ENCODE measurements at regions not wholly inside any gene's neighbourhood (a gene's known extent, or its start where the extent isn't known, plus 50 kb on each side); places are given as distances from the start of the nearest gene placed in this dataset.
A peak's percentile ranks its signal among the peaks of the same experiment; 100 is the strongest.

GRCh38 chr6:69589626-69590025 lies 207.2 kb downstream of the LMBRD1 start:
- intact Hi-C loops (cut with DNase I; ENCODE audit: low total_unique reads) = no loop called here
- Histone ChIP-seq H3K27me3 (no peaks in the 10 kb centered on the region), H3K9me3 (no peaks in the 10 kb centered on the region), H3K36me3 (no peaks in the 10 kb centered on the region), H3K27ac (no peak overlapping the region), H3K4me3 (no peak overlapping the region), H3K4me1 (peaks cover 0 to 8% (median 0%) of the 10 kb centered on the region in 4 donors)
- no peak for TF ChIP-seq POLR2A (IDR thresholded peaks at IDR 0.05)
- no peak for TF ChIP-seq EP300 (IDR thresholded peaks at IDR 0.05)
- no peak for TF ChIP-seq POLR2AphosphoS5 (IDR thresholded peaks at IDR 0.05)
- TF ChIP-seq CTCF (IDR thresholded peaks at IDR 0.05) = no peak
- no peak for DNase-seq

GRCh38 chr6:69584913-69585729 lies 211.7 kb downstream of the LMBRD1 start:
- intact Hi-C loops (cut with DNase I; ENCODE audit: low total_unique reads) = no loop called here
- TF ChIP-seq EP300 (IDR thresholded peaks at IDR 0.05) = no peak
- TF ChIP-seq CTCF (IDR thresholded peaks at IDR 0.05) = no peak
- TF ChIP-seq POLR2AphosphoS5 (IDR thresholded peaks at IDR 0.05) = peak in 2 of 3 donors; percentile 8 to 63
- TF ChIP-seq POLR2A (IDR thresholded peaks at IDR 0.05) = no peak
- H3K4me1 ChIP-seq = peaks cover 0 to 13% (median 0%) of the 10 kb centered on the region in 4 donors
- 32 to 50% (median 43%) methylated on average over 9 of the region's 9 CpGs for WGBS, 5 donors
- H3K27me3 ChIP-seq = no peaks in the 10 kb centered on the region
- no peak overlapping the region for H3K4me3 ChIP-seq
- DNase-seq = peak in 1 of 2 donors; percentile 78
- no peaks in the 10 kb centered on the region for H3K36me3 ChIP-seq
- H3K9me3 ChIP-seq = no peaks in the 10 kb centered on the region
- no peak overlapping the region for H3K27ac ChIP-seq

GRCh38 chr6:69584536-69584912 lies 212.3 kb downstream of the LMBRD1 start:
- Histone ChIP-seq H3K36me3 (no peaks in the 10 kb centered on the region), H3K4me3 (no peak overlapping the region), H3K27me3 (no peaks in the 10 kb centered on the region), H3K9me3 (no peaks in the 10 kb centered on the region), H3K27ac (no peak overlapping the region), H3K4me1 (peaks cover 0 to 13% (median 0%) of the 10 kb centered on the region in 4 donors)
- 55 to 73% (median 59%) methylated on average over 2 of the region's 2 CpGs for WGBS, 5 donors
- DNase-seq = peak in 1 of 2 donors; percentile 31
- no peak for TF ChIP-seq POLR2AphosphoS5 (IDR thresholded peaks at IDR 0.05)
- no peak for TF ChIP-seq CTCF (IDR thresholded peaks at IDR 0.05)
- no peak for TF ChIP-seq EP300 (IDR thresholded peaks at IDR 0.05)
- TF ChIP-seq POLR2A (IDR thresholded peaks at IDR 0.05) = no peak
- intact Hi-C loops (cut with DNase I; ENCODE audit: low total_unique reads) = no loop called here

DNA sequence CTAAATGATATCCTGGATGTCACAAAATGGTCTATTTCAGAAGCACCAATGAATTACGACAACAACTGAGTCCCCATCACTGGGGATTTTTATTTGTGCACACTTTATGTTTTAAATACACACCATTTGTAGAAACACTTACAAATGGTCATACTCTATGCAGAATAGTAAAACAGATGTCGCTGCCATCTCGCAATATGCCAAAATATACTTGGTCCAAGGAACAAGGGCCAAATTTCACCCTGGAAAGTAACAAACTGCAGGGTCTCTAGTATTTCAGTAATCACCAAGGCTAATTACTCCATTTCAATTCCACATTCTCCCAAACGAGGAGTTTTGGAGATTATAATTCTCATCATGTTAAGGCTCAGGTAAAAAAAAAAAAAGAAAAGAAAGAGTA lies 215.2 kb downstream of the LMBRD1 start:
- Histone ChIP-seq H3K4me1 (peaks cover 0 to 13% (median 0%) of the 10 kb centered on the region in 4 donors), H3K36me3 (no peaks in the 10 kb centered on the region), H3K27me3 (no peaks in the 10 kb centered on the region), H3K27ac (no peak overlapping the region), H3K9me3 (no peaks in the 10 kb centered on the region), H3K4me3 (no peak overlapping the region)
- 75 to 90% (median 84%) methylated on average over 4 of the region's 4 CpGs for WGBS, 5 donors
- intact Hi-C loops (cut with DNase I; ENCODE audit: low total_unique reads) = no loop called here
- DNase-seq = no peak
- TF ChIP-seq CTCF (IDR thresholded peaks at IDR 0.05) (no peak), POLR2A (IDR thresholded peaks at IDR 0.05) (no peak), EP300 (IDR thresholded peaks at IDR 0.05) (no peak), POLR2AphosphoS5 (IDR thresholded peaks at IDR 0.05) (no peak)
